ENCODE measurements at regions not wholly inside any gene's neighbourhood (a gene's known extent, or its start where the extent isn't known, plus 50 kb on each side); places are given as distances from the start of the nearest gene placed in this dataset.
A peak's percentile ranks its signal among the peaks of the same experiment; 100 is the strongest.
"Not testable (repeated sequence)": the region's sequence is repeated elsewhere in the genome, so short reads cannot be mapped to it uniquely, and the experiment has no call there.

GRCh38 chr5:154702477-154702876, 52.7 kb upstream of the LARP1 start:
- DNase-seq (ENCODE audit: low spot score) = no peak

GRCh38 chr5:154701725-154702124, 53.5 kb upstream of the LARP1 start:
- DNase-seq (ENCODE audit: low spot score) = not testable (repeated sequence)

DNA sequence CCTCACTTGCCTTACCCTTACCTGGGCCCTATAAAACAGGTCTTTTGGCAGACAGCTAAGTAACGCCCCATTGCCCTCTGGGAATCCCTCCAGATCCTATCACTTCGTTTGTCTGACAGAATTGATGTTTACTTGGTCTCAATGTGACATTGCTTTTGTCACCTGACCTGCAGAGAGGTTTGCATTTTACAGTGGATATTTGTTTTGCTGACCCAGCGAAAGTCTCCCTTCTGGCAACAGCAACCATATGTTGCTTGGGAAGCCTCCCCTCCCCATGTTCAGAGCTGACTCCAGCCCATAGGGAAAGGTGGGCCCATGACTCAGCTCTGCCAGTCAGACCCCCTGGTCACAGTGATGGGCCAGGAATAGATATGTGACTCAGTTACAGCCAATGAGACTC, 54.0 kb upstream of the LARP1 start:
- no peak for DNase-seq (ENCODE audit: low spot score)

DNA sequence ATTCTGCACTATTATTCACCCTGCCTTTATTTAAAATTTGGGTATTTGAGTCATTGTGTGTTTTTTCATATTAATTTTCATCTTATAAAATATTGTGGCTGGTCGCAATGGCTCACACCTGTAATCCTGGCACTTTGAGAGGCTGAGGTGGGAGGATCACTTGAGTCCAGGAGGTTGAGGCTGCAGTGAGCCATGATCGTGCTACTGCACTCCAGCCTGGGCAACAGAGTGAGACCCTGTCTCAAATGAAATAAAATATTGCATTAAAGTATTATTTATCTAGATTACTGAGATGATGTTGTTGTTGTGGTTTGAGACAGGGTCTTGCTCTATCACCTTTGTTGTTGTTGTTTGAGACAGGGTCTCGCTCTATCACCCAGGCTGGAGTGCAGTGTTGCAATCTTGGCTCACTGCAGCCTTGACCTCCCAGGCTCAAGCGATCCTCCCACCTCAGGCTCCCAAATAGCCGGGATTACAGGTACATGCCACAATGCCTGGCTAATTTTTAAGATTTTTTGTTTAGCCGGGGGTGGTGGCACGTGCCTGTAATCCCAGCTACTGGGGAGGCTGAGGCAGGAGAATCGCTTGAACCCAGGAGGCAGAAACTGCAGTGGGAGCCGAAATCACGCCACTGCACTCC, 54.8 kb upstream of the LARP1 start:
- not testable (repeated sequence) for DNase-seq (ENCODE audit: low spot score)

DNA sequence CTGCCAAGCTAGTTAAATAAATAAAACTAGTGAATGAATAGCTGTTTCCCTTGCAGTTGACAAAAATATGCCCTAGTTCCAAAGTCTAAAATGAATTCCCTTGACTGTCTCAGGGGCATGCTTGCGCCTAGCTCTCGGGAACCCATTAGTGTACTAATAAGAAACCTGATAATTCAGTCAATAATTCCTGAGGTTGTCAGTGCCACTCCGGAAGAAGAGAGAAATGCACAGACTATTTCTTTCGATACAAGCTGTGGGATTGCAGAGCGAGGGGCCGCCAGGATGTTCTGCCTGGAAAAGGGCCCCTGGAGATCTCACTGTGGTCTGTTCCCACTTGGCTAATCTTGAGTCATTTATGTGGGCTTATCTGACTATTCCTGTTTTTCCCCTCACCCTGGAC, 56.4 kb upstream of the LARP1 start:
- no peak for DNase-seq (ENCODE audit: low spot score)

GRCh38 chr5:154697371-154697770, 57.8 kb upstream of the LARP1 start:
- no peak for DNase-seq (ENCODE audit: low spot score)

DNA sequence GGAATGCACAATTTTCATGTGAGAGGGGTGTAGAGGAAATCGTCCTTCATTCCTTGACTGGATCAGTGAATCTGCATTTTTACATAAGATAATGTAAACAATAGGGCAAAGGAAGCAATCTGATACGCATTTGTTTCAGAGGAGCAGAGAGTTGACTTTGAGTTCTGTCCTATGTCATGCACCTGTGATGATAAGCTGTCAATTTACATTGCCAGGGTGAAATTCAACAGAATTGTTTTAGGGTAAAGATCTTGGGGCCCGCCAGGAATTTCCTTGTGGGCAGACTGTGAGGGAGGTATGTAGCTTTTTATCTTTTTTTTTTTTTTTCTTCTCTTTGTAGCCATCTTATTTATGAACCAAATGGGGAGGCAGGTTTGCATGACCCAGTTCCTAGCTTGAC, 58.3 kb upstream of the LARP1 start:
- no peak for DNase-seq (ENCODE audit: low spot score)

DNA sequence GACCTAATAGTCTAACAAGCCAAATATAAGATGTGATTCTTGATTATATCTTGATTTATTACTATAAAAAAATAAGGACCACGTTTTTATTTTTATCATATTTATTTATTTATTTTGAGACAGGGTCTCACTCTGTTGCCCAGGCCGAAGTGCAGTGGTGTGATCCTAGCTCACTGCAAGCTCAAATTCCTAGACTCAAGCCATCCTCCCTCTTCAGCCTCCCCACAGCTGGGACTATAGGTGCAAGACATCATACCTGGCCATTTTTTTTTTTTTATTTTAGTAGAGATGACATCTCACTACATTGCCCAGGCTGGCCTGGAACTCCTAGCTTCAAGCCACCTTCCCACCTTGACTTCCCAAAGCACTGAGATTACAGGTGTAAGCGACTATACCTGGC, 61.0 kb upstream of the LARP1 start:
- DNase-seq (ENCODE audit: low spot score) = no peak

- DNase-seq (ENCODE audit: low spot score) = no peak
These were observed 64.7 kb upstream of the LARP1 start for GRCh38 chr5:154690488-154690887.

- no peak for DNase-seq (ENCODE audit: low spot score)
These were observed 68.7 kb upstream of the LARP1 start for GRCh38 chr5:154686490-154686889.

GRCh38 chr5:154683101-154683880, 71.9 kb upstream of the LARP1 start:
- DNase-seq (ENCODE audit: low spot score) = no peak

- DNase-seq (ENCODE audit: low spot score) = no peak
These were observed 75.7 kb upstream of the LARP1 start for GRCh38 chr5:154679501-154679900.

DNA sequence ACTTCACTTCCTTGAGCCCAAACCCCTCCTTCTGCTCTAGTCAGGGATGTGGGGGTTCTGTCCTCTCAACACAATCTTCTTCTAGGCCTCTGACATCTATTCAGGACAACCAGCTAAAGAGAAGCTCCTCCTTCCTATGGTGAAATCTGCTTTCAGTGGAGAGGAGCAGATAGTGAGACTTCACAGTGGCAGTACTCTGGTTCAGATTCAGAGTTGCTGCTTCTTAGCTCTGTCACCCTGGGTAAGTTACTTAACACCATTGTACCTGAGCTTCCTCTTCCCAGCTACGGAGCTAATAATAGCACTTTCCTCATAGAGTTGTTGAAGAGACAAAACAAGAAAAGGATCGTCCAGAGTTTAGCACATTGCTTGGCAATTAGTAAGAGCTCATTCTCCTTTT, 77.3 kb upstream of the LARP1 start:
- DNase-seq (ENCODE audit: low spot score) = peak; percentile 14

GRCh38 chr5:154676508-154676907, 78.7 kb upstream of the LARP1 start:
- no peak for DNase-seq (ENCODE audit: low spot score)

DNA sequence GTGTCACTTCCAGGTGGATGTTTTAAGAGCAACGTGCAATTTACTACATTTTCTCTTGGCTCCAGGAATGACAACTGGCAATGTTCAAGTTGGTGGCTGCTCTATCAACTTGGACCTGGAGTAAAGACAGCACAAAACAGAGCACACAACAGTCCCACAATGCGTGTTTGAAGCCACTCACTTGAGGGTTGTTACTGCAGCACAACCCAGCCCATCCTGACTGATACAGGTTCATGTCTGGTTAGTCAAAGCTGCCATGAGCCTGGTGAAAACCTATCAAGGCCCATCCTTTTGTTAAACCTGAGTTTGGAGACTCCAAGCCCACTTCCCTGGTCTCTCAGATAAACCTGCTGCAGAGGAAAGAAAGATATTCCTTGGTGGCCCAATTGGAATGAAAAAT, 81.1 kb upstream of the LARP1 start:
- DNase-seq (ENCODE audit: low spot score) = no peak

- no peak for DNase-seq (ENCODE audit: low spot score)
These were observed 81.7 kb upstream of the LARP1 start for GRCh38 chr5:154673506-154673905.

- DNase-seq (ENCODE audit: low spot score) = not testable (repeated sequence)
These were observed 85.3 kb upstream of the LARP1 start for GRCh38 chr5:154669913-154670312.

DNA sequence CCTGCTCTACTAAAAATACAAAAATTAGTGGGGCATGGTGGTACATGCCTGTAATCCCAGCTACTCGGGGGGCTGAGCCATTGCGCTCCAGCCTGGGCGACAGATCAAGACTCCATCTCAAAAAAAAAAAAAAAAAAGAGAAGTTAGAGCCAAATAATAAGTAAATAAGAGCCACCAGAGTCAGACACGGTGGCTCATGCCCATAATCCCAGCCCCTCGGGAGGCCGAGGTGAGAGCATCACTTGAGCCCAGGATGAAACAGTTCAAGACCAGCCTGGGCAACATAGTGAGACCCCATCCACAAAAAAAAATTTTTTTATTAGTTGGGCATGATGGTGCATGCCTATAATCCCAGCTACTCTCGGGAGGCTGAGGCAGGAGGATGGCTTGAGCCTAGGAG, 85.8 kb upstream of the LARP1 start:
- no peak for DNase-seq (ENCODE audit: low spot score)

GRCh38 chr5:154664869-154665268, 90.3 kb upstream of the LARP1 start:
- DNase-seq (ENCODE audit: low spot score) = no peak

DNA sequence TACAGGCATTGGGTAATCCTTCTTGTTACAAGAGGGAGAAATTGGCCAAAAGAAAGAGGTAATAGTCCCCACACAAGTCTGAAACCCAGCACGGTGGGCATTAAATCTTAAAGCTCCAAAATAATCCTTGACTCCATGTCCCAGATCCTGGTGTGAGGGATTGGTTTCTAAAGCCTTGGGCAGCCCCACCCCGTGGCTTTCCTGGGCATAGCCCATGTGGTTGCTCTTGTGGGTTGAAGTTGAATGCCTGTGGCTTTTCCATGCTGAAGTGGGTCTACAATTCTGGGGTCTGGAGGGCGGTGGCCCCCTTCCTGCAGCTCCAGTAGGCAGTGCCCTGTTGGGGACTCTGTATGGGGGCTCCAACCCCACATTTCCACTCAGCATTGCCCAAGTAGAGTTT, 91.8 kb upstream of the LARP1 start:
- no peak for DNase-seq (ENCODE audit: low spot score)

DNA sequence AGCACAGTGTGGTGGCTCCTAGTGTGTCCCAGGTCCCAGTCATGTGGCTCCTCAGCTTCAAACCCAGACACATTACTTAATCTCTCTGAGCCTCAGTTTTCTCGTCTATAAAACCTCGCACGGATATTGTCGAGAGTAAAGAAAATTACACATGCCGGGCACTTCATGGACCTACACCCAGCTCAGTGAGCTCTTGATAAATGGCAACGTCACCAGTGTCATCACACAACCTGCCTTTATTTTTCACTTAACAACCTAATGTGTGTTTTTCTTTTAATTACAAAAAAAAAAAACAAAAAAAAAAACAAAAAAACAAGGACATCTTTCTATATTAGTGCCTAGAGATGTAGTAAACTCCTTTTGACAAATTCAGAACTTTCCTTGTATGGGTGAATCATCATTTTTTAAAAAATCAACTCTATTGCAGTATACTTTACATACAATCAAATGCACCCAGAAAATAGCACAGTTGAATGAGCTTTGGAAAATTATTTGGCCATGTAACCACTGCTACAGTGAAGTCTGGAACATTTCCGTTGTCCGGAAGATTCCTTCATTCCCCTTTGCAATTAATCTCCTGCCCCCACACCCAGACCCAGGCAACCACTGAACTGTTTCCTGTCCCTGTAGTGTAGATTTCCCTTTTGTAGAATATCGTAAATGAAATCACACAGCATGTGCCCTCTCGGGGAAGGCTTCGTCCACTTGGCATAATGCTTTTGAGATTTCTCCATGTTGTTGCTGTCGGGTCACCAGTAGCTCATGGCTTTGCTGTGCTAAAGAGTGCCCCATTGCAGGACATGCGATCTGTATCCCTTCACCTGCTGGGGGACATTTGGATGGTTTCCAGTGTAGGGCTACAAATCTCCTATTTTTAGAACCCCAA, 100.4 kb upstream of the LARP1 start:
- peak; percentile 52 for DNase-seq (ENCODE audit: low spot score)

GRCh38 chr5:154653764-154654485, 101.3 kb upstream of the LARP1 start:
- no peak for DNase-seq (ENCODE audit: low spot score)
